Fibroblast of pulmonary artery (primary cell): ENCODE measurements at regions not wholly inside any gene's neighbourhood (a gene's known extent, or its start where the extent isn't known, plus 50 kb on each side); places are given as distances from the start of the nearest gene placed in this dataset.

Experiments used
- DNase-seq: peaks from one replicate; pipeline ENCODE4 v3.0.0-alpha.2; 2010; ENCODE audit warnings: low read depth
- H3K4me3 ChIP-seq: replicated peaks from 2 replicates; pipeline ENCODE4 v1.5.1; 2011; ENCODE audit warnings: low read depth, mild to moderate bottlenecking, control low read depth, low read length, moderate library complexity
- TF ChIP-seq, protein P1 (sequence below): IDR thresholded peaks from 2 replicates; pipeline ENCODE4 v1.5.1; 2011; ENCODE audit warnings: mild to moderate bottlenecking, control low read depth, low read length, inconsistent platforms; ENCODE audit errors: missing control alignments

- TF ChIP-seq, protein P1, sequence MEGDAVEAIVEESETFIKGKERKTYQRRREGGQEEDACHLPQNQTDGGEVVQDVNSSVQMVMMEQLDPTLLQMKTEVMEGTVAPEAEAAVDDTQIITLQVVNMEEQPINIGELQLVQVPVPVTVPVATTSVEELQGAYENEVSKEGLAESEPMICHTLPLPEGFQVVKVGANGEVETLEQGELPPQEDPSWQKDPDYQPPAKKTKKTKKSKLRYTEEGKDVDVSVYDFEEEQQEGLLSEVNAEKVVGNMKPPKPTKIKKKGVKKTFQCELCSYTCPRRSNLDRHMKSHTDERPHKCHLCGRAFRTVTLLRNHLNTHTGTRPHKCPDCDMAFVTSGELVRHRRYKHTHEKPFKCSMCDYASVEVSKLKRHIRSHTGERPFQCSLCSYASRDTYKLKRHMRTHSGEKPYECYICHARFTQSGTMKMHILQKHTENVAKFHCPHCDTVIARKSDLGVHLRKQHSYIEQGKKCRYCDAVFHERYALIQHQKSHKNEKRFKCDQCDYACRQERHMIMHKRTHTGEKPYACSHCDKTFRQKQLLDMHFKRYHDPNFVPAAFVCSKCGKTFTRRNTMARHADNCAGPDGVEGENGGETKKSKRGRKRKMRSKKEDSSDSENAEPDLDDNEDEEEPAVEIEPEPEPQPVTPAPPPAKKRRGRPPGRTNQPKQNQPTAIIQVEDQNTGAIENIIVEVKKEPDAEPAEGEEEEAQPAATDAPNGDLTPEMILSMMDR = no peak
- no peak overlapping the region for H3K4me3 ChIP-seq
- DNase-seq = peak; percentile 78
Observed at GRCh38 chr14:49971156-49972130, 78.6 kb downstream of the ARF6 start.

DNA sequence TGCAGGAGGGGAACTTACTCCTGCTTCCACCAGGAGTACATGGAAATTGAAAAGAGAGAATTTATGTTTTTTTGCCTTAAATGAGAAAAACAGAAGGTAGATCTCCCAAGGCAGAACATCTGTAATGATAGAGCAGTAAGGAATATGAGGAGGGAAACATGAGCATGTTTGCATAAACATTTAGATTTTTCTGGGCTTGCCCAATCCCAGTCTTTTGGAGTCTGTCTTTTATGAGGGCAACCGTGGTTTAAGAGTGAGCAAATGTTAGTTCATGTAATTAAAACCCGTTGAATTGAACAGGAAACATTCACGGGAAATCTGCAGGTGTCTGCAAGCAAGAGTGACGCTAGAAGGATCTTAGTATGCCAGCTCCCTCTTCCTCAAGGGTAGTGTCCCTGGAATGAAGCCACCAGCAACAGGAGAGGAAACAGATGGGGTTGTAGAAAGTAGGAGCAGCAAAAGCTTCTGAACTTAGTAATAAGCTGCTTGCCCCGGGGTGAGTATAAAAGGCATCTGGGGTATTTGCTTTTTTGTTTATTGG, 79.3 kb downstream of the ARF6 start:
- no peak overlapping the region for H3K4me3 ChIP-seq
- TF ChIP-seq, protein P1 = no peak
- peak; percentile 66 for DNase-seq

DNA sequence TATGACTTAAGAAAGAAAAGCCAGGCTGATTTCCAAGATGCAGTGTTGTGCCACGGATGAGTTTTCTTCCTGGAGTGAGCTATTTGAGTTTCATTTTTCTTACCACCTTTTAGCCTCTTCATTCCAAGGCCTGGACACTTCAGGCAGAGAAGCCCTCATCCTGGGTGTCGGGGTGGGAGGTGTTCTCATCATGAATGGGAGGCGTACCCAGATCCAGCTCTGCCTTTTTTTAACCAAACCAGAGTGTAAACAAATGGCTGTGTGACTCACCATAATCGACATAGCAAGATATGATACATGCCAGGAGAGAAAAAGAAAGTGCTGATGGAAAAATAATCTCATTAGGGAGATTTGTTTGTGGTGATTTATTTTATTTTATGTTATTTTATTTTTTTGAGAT, 79.9 kb downstream of the ARF6 start:
- TF ChIP-seq, protein P1 = no peak
- H3K4me3 ChIP-seq = no peak overlapping the region
- DNase-seq = peak; percentile 85

- peak; percentile 89 for DNase-seq
- TF ChIP-seq, protein P1 = no peak
- H3K4me3 ChIP-seq = no peak overlapping the region
Observed at GRCh38 chr14:49975276-49975675, 82.4 kb downstream of the ARF6 start.

GRCh38 chr14:49975799-49976198, 82.9 kb downstream of the ARF6 start:
- no peak for DNase-seq
- TF ChIP-seq, protein P1 = no peak
- H3K4me3 ChIP-seq = no peak overlapping the region

- TF ChIP-seq, protein P1 = no peak
- H3K4me3 ChIP-seq = no peak overlapping the region
- DNase-seq = no peak
Observed at GRCh38 chr14:49977126-49977841, 84.4 kb downstream of the ARF6 start.
